ENCODE measurements at regions not wholly inside any gene's neighbourhood (a gene's known extent, or its start where the extent isn't known, plus 50 kb on each side); places are given as distances from the start of the nearest gene placed in this dataset.

DNA sequence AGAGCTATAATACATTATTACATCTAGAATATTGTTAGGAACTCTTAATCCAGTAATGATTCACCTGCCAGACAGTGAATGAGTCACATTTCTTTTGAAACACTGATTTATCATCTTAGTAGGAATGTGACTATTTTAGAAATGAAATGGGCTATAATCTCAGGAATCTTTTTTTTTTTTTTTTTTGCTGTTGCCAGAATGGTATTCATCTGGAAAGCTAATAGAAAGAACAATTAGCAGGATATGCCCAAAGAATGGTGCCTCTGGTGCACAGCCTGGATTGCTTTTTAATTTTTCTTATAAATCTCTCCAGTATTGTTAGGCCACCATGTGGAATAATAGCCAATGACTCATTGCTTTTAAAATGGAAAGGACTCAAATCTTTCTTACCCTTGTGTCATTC lies 181.1 kb upstream of the SMIM31 start:
- no peaks in the 10 kb centered on the region for H3K4me1 ChIP-seq
- H3K27ac ChIP-seq = no peak overlapping the region
- no peak overlapping the region for H3K4me3 ChIP-seq
- ATAC-seq = no peak
- TF ChIP-seq, protein P1, sequence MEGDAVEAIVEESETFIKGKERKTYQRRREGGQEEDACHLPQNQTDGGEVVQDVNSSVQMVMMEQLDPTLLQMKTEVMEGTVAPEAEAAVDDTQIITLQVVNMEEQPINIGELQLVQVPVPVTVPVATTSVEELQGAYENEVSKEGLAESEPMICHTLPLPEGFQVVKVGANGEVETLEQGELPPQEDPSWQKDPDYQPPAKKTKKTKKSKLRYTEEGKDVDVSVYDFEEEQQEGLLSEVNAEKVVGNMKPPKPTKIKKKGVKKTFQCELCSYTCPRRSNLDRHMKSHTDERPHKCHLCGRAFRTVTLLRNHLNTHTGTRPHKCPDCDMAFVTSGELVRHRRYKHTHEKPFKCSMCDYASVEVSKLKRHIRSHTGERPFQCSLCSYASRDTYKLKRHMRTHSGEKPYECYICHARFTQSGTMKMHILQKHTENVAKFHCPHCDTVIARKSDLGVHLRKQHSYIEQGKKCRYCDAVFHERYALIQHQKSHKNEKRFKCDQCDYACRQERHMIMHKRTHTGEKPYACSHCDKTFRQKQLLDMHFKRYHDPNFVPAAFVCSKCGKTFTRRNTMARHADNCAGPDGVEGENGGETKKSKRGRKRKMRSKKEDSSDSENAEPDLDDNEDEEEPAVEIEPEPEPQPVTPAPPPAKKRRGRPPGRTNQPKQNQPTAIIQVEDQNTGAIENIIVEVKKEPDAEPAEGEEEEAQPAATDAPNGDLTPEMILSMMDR (IDR thresholded peaks at IDR 0.05) = no peak
- DNase-seq = no peak
- intact Hi-C loops (cut with DNase I) = no loop called here
- no peaks in the 10 kb centered on the region for H3K27me3 ChIP-seq
- no peaks in the 10 kb centered on the region for H3K9me3 ChIP-seq
- H3K36me3 ChIP-seq = no peaks in the 10 kb centered on the region

DNA sequence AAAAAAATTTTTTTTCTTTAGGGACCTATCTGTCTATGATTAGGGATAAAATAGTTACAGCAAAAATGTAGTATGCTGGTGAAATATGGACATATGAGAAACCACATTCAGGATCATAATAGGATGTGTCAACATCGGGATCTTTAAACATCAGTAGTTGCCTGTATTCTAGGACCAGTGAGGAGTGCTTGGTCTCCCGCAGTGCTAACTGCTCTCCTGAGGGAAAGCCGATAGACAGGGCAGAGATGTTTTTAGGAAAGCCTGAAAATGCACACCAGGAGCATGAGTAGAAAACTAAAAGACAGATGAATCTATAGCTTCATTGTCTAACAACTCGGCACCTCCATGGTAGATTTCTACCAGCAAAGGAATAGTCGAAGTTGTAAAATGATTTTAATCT lies 178.1 kb upstream of the SMIM31 start:
- TF ChIP-seq, protein P1 (IDR thresholded peaks at IDR 0.05) = no peak
- ATAC-seq = no peak
- intact Hi-C loops (cut with DNase I) = no loop called here
- Histone ChIP-seq H3K36me3 (no peaks in the 10 kb centered on the region), H3K4me3 (no peak overlapping the region), H3K27ac (no peak overlapping the region), H3K27me3 (no peaks in the 10 kb centered on the region), H3K9me3 (no peaks in the 10 kb centered on the region), H3K4me1 (no peaks in the 10 kb centered on the region)
- no peak for DNase-seq

DNA sequence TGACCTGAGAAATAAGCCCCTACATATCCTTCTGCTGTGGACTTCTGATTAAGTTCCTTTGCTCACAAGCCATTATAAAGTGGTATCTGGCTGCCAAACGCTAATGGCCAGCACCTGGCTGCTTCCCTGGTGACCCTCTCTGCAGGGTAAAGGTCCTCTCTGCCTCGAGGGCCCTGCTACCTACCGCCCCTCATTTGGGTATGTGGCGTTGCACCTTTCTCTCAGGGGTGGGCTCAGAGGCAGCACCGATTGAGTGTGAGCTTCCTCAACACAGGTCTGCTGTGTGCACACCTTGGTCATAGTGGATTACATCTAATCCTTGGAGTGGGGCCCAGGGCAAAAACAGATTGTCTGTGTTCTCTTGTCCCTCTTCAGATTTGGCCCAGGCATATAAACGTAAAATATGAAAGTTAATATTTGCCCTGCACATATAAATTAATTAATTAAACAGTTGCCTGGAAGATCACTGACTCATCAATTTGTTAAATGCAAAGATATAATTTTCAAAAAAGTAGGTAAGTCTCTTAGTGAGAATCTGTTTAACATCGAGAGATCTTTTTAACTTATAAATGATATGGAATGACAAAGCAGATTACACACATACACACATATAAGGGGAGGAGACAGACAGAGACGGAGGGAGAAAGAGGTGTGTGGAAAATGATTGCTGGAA lies 174.5 kb upstream of the SMIM31 start:
- ATAC-seq (no peak), DNase-seq (no peak)
- Histone ChIP-seq H3K9me3 (no peaks in the 10 kb centered on the region), H3K4me1 (no peaks in the 10 kb centered on the region), H3K36me3 (no peaks in the 10 kb centered on the region), H3K4me3 (no peak overlapping the region), H3K27me3 (no peaks in the 10 kb centered on the region), H3K27ac (no peak overlapping the region)
- intact Hi-C loops (cut with DNase I) = no loop called here
- TF ChIP-seq, protein P1 (IDR thresholded peaks at IDR 0.05) = no peak

DNA sequence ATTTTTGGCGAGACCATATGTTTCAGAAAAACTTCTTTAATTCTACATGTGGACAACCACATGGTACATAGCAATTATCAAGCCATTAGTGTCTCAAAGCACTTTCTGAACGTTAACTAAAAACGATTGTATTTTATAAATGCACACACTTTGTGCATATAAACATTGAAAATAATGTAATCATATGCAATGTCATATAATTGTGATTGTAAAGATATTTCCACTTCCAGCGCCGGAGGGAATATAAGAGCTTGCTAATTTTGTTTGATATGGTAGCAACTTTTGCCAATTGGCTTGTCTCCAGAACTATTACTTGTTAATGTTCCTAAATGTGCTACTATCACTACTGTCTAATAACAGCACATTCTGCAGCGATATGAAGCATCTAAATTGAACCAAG lies 162.3 kb upstream of the SMIM31 start:
- intact Hi-C loops (cut with DNase I) = no loop called here
- H3K27ac ChIP-seq = no peak overlapping the region
- no peaks in the 10 kb centered on the region for H3K36me3 ChIP-seq
- DNase-seq (no peak), ATAC-seq (no peak)
- no peaks in the 10 kb centered on the region for H3K4me1 ChIP-seq
- no peaks in the 10 kb centered on the region for H3K9me3 ChIP-seq
- no peaks in the 10 kb centered on the region for H3K27me3 ChIP-seq
- TF ChIP-seq, protein P1 (IDR thresholded peaks at IDR 0.05) = no peak
- H3K4me3 ChIP-seq = no peak overlapping the region

DNA sequence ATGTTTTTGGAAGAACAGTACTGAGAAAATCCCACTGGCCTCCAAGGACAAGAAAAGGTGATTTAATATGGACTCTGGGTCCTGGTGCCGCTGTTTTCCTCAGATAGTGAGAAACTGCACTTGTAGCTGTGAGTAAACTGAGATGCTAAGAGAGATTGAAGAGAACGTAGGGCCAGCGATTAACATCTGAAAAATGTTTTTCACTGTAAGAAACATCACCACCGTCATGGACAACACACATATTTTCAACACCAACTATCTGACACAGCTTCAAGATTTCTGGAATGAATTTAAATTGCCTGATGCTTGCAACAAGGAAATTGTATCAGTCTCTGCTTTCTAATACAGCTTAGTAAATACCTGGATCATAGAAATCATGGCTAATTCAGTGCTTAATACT lies 158.2 kb upstream of the SMIM31 start:
- DNase-seq = no peak
- Histone ChIP-seq H3K4me1 (no peaks in the 10 kb centered on the region), H3K4me3 (no peak overlapping the region), H3K27ac (no peak overlapping the region), H3K9me3 (no peaks in the 10 kb centered on the region), H3K27me3 (no peaks in the 10 kb centered on the region), H3K36me3 (no peaks in the 10 kb centered on the region)
- intact Hi-C loops (cut with DNase I) = no loop called here
- TF ChIP-seq, protein P1 (IDR thresholded peaks at IDR 0.05) = no peak
- no peak for ATAC-seq

Data from upper lobe of right lung (tissue), 1 donor.